GM12873 (cell line): ENCODE measurements at regions not wholly inside any gene's neighbourhood (a gene's known extent, or its start where the extent isn't known, plus 50 kb on each side); places are given as distances from the start of the nearest gene placed in this dataset.

Experiments
- CTCF ChIP-seq: IDR thresholded peaks from 2 replicates; pipeline ENCODE4 v1.5.1; 2012; ENCODE audit warnings: low read depth, mild to moderate bottlenecking, moderate library complexity, low read length, control low read depth; ENCODE audit not compliant: insufficient read depth; ENCODE audit errors: missing control alignments

- TF ChIP-seq CTCF, result no peak
Measured at GRCh38 chr1:188895611-188896010, 1582.1 kb downstream of the BRINP3 start.

- TF ChIP-seq CTCF, result no peak
Measured at GRCh38 chr1:188903241-188903640, 1574.4 kb downstream of the BRINP3 start.

- no peak for TF ChIP-seq CTCF
Measured at GRCh38 chr1:188904201-188904600, 1573.5 kb downstream of the BRINP3 start.

GRCh38 chr1:188906921-188907641 lies 1570.6 kb downstream of the BRINP3 start:
- TF ChIP-seq CTCF, result no peak

- TF ChIP-seq CTCF, result no peak
Measured at GRCh38 chr1:188930382-188930781, 1547.3 kb downstream of the BRINP3 start.

GRCh38 chr1:188931506-188931905 lies 1546.2 kb downstream of the BRINP3 start:
- TF ChIP-seq CTCF, result no peak

- TF ChIP-seq CTCF, result peak; percentile 31
Measured at GRCh38 chr1:188937965-188938551, 1539.6 kb downstream of the BRINP3 start.
